HG03432 (cell line): ENCODE measurements at regions not wholly inside any gene's neighbourhood (a gene's known extent, or its start where the extent isn't known, plus 50 kb on each side); places are given as distances from the start of the nearest gene placed in this dataset.
"Not testable (repeated sequence)": the region's sequence is repeated elsewhere in the genome, so short reads cannot be mapped to it uniquely, and the experiment has no call there.

Source experiments
- ATAC-seq: cut with Tn5 transposase; IDR thresholded peaks from one replicate; pipeline ENCODE4 v1.9.1; 2021; ENCODE audit warnings: mild to moderate bottlenecking, moderate library complexity; ENCODE audit not compliant: unreplicated experiment

DNA sequence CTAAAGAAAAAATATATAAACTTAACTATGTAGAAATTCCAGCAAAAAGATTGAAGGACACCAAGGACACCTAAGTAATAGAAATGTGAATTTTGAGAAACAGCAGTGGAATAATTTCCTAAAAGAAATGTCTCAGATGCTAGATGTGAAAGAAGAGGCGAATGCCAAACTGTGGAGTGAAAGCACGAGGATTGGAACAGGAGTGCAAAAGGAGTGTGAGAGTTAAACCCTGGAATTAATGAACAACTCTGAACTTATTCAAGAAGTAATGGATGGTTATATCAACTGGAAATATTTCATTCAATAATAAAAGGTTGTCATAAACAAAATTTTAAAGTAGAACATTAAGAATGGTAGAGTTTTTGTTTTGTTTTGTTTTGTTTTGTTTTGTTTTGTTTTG is 78.5 kb upstream of the SGIP1 start:
- ATAC-seq = no peak

- no peak for ATAC-seq
These were observed 73.2 kb upstream of the SGIP1 start for GRCh38 chr1:66460776-66461175.

DNA sequence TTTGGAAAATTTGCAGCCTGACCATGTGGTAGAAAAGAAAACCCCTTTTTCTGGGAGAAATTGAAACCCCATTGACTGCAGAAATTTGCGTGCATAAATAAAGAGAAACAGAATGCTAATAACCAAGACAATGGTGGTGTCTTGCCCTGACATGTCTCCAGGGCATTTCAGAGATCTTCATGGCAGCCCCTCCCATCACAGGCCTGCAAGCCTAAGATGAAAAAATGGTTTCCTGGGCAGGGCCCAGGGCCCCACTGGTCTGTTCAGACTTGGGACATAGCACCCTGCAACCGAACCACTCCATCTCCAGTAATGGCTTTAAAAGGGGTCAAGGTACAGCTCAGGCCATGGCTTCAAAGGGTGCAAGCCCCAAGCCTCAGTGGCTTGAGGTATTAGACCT is 71.6 kb upstream of the SGIP1 start:
- no peak for ATAC-seq

- ATAC-seq = no peak
These were observed 69.6 kb upstream of the SGIP1 start for GRCh38 chr1:66464351-66464750.

DNA sequence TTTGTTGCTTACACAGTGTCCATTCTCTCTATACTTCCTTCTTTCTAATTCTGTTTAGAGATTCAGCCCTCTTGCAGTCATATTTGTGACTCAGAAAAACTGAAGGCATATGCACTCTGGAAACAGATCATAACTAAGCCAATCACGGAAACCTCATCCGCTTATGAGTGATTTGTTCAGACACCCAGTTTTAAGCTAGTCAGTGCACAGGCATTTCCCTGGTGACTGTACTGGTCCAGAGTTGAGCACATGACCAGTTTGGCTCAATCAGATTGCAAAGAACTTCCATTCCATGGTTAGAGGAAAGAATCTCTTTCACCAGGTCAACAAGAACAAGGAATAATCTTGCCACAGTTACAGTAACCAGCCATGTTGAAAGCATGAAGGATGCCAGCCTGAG is 69.2 kb upstream of the SGIP1 start:
- ATAC-seq = no peak

- ATAC-seq = not testable (repeated sequence)
These were observed 67.3 kb upstream of the SGIP1 start for GRCh38 chr1:66466695-66467094.

DNA sequence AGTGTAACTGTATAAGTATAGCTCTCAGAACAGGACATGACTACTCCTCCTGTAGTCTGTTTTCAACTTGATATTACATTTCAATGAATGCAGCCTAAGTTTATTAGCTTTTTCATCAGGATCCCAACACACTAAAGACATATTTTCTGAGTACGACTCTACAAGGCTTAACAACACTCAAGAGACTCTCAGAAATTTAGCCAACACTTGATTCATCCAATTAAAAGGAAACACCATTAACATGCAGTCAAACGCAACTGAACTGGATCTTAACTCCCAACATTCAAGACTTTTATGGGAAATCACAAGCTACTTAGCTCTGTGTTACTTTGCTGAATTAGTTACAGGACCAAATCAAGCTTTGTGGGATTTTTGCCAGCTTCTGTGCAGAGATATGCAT is 65.2 kb upstream of the SGIP1 start:
- ATAC-seq = no peak

GRCh38 chr1:66475940-66476339 is 58.0 kb upstream of the SGIP1 start:
- ATAC-seq = no peak

DNA sequence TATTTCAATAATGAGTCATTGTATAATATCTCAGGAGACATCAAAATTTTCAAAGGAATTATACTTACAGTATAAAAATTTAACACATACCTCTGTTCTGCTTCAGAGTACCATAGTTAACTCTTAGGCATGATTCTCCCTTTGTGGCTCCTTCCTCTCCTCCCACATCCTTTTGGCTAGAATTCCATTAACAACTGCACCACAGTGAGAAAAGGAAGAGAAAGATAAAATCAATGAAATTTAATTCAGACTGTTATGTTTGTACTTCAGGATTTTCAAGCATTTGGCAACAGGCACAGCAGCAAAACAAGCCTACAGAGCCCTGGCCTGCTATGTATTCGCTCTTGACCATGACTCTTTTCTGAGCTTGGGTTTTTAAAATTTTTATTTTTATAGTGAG is 57.2 kb upstream of the SGIP1 start:
- no peak for ATAC-seq

DNA sequence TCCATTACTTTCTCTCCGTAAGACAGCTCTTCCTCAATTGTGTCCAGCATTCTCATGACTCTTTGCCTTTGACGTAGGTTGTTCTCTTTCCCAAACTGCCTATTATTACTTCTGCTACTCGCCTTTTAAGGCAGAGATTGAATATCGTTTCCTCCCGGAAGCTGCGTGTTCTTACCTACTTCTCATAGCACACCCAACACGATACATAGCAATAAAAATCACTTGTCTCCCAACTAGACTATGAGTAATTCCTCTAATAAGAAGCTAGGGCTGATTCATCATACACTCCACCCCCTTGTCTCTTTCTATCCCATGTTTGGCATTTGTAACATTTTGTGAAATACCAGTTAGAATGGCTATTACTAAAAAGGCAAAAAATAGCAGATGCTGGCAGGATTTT is 55.8 kb upstream of the SGIP1 start:
- no peak for ATAC-seq

- ATAC-seq = no peak
These were observed 53.8 kb upstream of the SGIP1 start for GRCh38 chr1:66480162-66480561.

DNA sequence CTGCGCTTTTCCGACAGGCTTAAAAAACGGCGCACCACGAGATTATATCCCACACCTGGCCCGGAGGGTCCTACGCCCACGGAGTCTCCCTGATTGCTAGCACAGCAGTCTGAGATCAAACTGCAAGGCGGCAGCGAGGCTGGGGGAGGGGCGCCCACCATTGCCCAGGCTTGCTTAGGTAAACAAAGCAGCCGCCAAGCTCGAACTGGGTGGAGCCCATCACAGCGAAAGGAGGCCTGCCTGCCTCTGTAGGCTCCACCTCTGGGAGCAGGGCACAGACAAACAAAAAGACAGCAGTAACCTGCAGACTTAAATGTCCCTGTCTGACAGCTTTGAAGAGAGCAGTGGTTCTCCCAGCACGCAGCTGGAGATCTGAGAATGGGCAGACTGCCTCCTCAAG is 52.7 kb upstream of the SGIP1 start:
- not testable (repeated sequence) for ATAC-seq
